Thoracic aorta (tissue), 2 donors: ENCODE measurements at regions not wholly inside any gene's neighbourhood (a gene's known extent, or its start where the extent isn't known, plus 50 kb on each side); places are given as distances from the start of the nearest gene placed in this dataset.

ENCODE experiments used
- ATAC-seq: fragments of 150-250 bp; one replicate; pipeline ENCODE4 v1.8.0; 2017; ENCODE audit warnings: low read depth; ENCODE audit not compliant: insufficient number of reproducible peaks, low FRiP score
- DNase-seq: peaks from one replicate; pipeline ENCODE4 v3.0.0-alpha.2; 2020; ENCODE audit warnings: low spot score
- H3K27ac ChIP-seq, 2 donors: fragments of 200-600 bp; sonication (generic); 1 replicate in 1 of 2; 2 replicates in 1 of 2; pipeline ENCODE4 v1.5.1; 2016; ENCODE audit warnings: mild to moderate bottlenecking in 2 of 2, moderate library complexity in 2 of 2
- H3K27me3 ChIP-seq: fragments of 200-600 bp; sonication (generic); replicated peaks from 2 replicates; pipeline ENCODE4 v1.6.0; 2016; ENCODE audit warnings: mild to moderate bottlenecking; ENCODE audit not compliant: insufficient read depth
- H3K36me3 ChIP-seq: fragments of 200-600 bp; sonication (generic); one replicate; pipeline ENCODE4 v1.5.1; 2016
- H3K4me1 ChIP-seq, 2 donors: fragments of 200-600 bp; sonication (generic); 1 replicate in 1 of 2; 2 replicates in 1 of 2; pipeline versions ENCODE4 v1.5.1 to v1.6.0; 2016; ENCODE audit warnings: low read depth in 2 of 2, mild to moderate bottlenecking in 1 of 2; ENCODE audit not compliant: control insufficient read depth in 1 of 2
- H3K4me3 ChIP-seq: fragments of 200-600 bp; sonication (generic); 2 replicates; pipeline ENCODE4 v1.5.1; 2016; ENCODE audit warnings: mild to moderate bottlenecking
- H3K9me3 ChIP-seq: fragments of 200-600 bp; sonication (generic); 2 replicates; pipeline ENCODE4 v1.5.1; 2016
- CTCF ChIP-seq: fragments of 200-600 bp; sonication (generic); IDR thresholded peaks from one replicate; pipeline ENCODE4 v1.5.1; 2019; ENCODE audit warnings: antibody characterized with exemption

- no peaks in the 10 kb centered on the region for H3K27me3 ChIP-seq
Measured at GRCh38 chr20:60754856-60755255, 497.2 kb upstream of the CDH4 start.

GRCh38 chr20:60759651-60760050 is 492.4 kb upstream of the CDH4 start:
- DNase-seq (no peak), ATAC-seq (no peak)
- no peak overlapping the region for H3K27ac ChIP-seq
- H3K4me1 ChIP-seq: no peaks in the 10 kb centered on the region
- no peak for TF ChIP-seq CTCF
- H3K27me3 ChIP-seq: no peaks in the 10 kb centered on the region
- H3K36me3 ChIP-seq: no peaks in the 10 kb centered on the region
- no peaks in the 10 kb centered on the region for H3K9me3 ChIP-seq
- H3K4me3 ChIP-seq: no peak overlapping the region

More at GRCh38 chr20:60754856-60755255, 497.2 kb upstream of the CDH4 start:
- DNase-seq: no peak
- Histone ChIP-seq H3K4me3 (no peak overlapping the region), H3K4me1 (no peaks in the 10 kb centered on the region), H3K9me3 (no peaks in the 10 kb centered on the region), H3K36me3 (no peaks in the 10 kb centered on the region), H3K27ac (no peak overlapping the region)
- TF ChIP-seq CTCF: no peak
- no peak for ATAC-seq

GRCh38 chr20:60760256-60761000 is 491.6 kb upstream of the CDH4 start:
- Histone ChIP-seq H3K27me3 (no peaks in the 10 kb centered on the region), H3K36me3 (no peaks in the 10 kb centered on the region), H3K4me3 (no peak overlapping the region), H3K27ac (no peak overlapping the region), H3K4me1 (no peaks in the 10 kb centered on the region), H3K9me3 (no peaks in the 10 kb centered on the region)
- ATAC-seq (no peak), DNase-seq (no peak)
- no peak for TF ChIP-seq CTCF

GRCh38 chr20:60761056-60761455 is 491.0 kb upstream of the CDH4 start:
- Histone ChIP-seq H3K27ac (no peak overlapping the region), H3K4me1 (no peaks in the 10 kb centered on the region), H3K9me3 (no peaks in the 10 kb centered on the region), H3K36me3 (no peaks in the 10 kb centered on the region), H3K4me3 (no peak overlapping the region), H3K27me3 (no peaks in the 10 kb centered on the region)
- ATAC-seq (no peak), DNase-seq (no peak)
- TF ChIP-seq CTCF: no peak

GRCh38 chr20:60762386-60762785 is 489.7 kb upstream of the CDH4 start:
- H3K27ac ChIP-seq: no peak overlapping the region
- DNase-seq: no peak
- no peaks in the 10 kb centered on the region for H3K4me1 ChIP-seq
- ATAC-seq: no peak
- no peak overlapping the region for H3K4me3 ChIP-seq
- no peaks in the 10 kb centered on the region for H3K36me3 ChIP-seq
- H3K27me3 ChIP-seq: no peaks in the 10 kb centered on the region
- no peaks in the 10 kb centered on the region for H3K9me3 ChIP-seq
- no peak for TF ChIP-seq CTCF
